ENCODE measurements at regions not wholly inside any gene's neighbourhood (a gene's known extent, or its start where the extent isn't known, plus 50 kb on each side); places are given as distances from the start of the nearest gene placed in this dataset.

GRCh38 chr9:97153967-97154366, 115.0 kb upstream of the CTSV start:
- TF ChIP-seq EZH2 (IDR thresholded peaks at IDR 0.05; ENCODE audit: borderline replicate concordance, low read length) (no peak), CTCF (conservative IDR thresholded peaks at IDR 0.05 in 1 of 2, IDR thresholded peaks at IDR 0.05 in 1 of 2; ENCODE audit: extremely low read depth in 1 of 2, insufficient read depth in 1 of 2, low read depth in 1 of 2, low read length in 2 of 2) (no peak)
